Fibroblast of skin of abdomen (primary cell): ENCODE measurements at regions not wholly inside any gene's neighbourhood (a gene's known extent, or its start where the extent isn't known, plus 50 kb on each side); places are given as distances from the start of the nearest gene placed in this dataset.
"Not testable (repeated sequence)": the region's sequence is repeated elsewhere in the genome, so short reads cannot be mapped to it uniquely, and the experiment has no call there.

Experiments used
- DNase-seq: peaks from one replicate; pipeline ENCODE4 v3.0.0-alpha.2; 2013

DNA sequence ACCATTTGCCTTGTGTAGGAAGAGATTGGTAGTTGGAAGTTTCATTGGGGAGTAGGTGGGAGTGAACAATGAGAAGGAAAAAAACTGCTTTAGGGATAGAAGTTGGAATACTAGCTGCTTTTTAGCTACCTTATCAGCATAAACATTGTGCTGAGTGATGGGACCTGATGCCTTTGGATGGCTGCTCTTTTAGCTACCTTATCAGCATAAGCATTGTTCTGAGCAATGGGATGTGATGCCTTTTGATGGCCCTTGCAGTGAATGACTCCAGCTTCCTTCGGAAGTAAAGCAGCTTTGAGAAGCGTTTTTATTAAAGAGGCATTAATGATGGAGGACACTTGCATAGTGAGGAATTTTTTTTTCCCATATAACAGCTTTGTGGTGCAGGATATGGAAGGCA lies 168.2 kb upstream of the NLGN4Y start:
- DNase-seq = no peak

- no peak for DNase-seq
These were observed 163.4 kb upstream of the NLGN4Y start for GRCh38 chrY:14360748-14361500.

GRCh38 chrY:14373608-14374007 lies 150.7 kb upstream of the NLGN4Y start:
- DNase-seq = no peak

DNA sequence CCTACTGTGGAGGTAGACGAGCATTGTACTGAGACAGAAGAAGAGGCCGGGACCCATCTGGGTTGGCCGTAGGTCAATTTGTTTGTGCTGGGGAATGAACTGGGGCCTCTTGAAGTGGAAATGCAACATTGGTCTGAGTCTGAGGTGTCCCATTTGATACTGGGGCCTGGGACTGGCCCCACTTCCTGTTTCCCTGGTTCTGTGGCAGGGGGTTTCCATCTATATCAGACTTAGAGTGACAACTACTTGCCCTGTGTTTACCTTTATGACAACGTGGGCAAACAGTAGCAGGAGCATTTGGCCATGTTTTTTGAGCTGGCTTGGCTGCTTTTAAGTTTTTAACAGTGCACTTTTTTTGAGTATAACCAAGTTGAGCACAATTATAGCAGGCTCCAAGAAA lies 146.1 kb upstream of the NLGN4Y start:
- no peak for DNase-seq

GRCh38 chrY:14410549-14411030 lies 113.7 kb upstream of the NLGN4Y start:
- DNase-seq = not testable (repeated sequence)

- no peak for DNase-seq
These were observed 113.0 kb upstream of the NLGN4Y start for GRCh38 chrY:14411334-14411733.

DNA sequence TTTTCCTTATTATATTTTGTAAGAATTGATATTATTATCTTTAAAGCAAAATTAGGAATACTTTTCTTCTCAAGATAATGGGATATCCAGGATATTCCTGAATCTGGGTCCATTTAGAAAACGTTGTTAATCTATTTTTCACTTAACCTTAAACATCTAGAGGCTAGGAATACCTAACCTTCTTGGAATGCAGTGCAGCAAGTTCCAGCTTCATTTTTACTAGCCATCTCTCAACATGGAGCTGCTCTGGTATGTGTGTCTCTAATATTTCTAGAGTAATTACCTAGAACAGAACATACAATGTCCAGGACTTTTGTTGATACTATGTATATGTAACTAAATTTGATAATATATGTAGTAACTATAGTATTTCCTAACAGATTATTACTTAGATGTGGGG lies 87.8 kb upstream of the NLGN4Y start:
- no peak for DNase-seq

DNA sequence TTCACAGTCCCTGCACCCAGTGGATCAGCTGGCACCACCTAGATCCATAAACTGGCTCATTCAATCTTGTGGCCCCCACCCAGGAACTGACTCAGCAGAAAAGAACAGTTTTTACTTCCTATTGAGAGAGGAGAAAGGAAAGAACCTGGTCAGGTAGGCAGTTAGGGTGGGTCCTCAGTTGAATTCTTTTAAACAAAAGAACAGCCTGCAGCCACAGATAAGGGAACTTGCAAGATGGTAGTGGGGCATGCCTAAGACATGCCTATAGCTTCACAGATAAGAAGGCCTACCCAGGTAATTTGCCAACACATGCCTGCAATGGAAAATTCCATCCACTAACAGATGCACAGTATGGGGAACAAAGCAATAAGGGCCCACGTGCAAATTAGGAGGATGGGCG lies 86.7 kb upstream of the NLGN4Y start:
- DNase-seq = no peak

DNA sequence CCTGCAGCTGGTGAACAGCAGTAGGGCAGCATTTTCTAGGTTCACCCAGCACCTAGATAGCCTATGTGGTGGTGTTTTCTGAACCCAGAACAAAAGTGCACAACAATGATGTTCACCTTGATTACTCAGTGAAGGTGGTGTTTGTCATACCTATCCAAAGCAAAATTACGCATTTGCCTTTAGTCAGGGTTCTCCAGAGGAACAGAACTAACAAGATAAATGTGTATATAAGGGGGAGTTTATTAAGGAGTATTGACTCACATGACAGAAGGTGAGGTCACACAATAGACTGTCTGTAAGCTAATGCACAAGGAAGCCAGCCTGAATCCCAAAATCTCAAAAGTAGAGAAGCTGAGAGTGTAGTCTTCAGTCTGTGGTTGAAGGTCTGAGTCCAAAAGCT lies 85.9 kb upstream of the NLGN4Y start:
- DNase-seq = no peak

DNA sequence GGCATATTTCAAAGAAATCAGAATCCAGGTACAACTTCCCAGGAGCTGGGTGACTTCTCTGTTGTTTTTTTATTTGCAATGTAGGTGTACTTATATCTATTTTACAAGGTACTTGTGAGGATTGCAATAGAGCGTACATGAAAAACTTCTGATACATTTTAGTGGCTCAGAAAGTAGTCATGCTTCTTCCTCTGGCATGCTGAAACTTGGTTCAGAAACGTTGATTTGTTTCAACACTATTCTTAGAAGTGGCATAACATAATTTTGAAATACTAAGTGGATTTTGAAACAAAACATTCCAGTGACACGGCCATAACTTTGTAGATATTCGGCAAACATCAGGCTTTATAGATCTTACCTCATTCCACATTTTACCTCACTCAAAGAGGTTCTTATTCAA lies 79.8 kb upstream of the NLGN4Y start:
- DNase-seq = no peak

GRCh38 chrY:14468151-14468683 lies 56.1 kb upstream of the NLGN4Y start:
- DNase-seq = peak; percentile 46

DNA sequence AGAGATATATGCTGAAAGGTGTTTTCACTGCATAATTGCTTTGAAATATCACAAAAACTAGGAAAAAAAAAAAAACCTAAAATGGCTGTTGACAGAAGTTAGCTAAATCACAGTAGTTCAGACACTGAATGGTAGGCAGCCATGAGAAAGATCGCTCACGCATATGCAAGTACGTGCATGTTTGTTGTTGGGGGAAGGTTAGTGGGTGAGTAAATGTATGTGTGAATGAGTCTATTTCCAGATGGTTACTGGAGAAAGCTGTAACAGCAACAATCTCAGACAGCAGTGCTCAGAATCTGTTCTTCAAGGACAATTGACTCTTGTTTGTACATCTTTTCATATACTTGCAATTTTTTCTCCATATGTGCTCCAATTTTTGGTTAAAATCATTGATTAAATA lies 51.9 kb upstream of the NLGN4Y start:
- peak; percentile 18 for DNase-seq

DNA sequence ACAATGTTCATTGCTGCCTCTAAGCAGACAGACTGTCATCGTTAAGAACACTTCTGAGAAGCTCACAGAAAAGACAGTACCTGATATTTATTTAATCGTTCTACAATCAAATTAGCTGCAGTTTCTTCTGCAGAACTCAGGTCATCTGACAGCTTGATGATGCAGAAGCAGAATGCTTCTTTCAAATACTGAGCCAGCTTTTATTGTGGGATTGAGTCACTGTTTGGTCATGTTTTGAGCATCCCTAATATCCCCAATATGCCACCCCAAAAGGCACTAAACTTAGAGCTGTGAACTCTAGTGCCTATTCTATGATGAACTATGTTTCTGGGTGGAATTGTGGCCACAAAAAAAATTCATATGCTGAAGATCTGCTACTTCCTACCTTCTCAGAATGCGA lies 51.0 kb upstream of the NLGN4Y start:
- DNase-seq = no peak
